Activated T-helper 2 cell treated with anti-CD3 and anti-CD28 coated beads, Interferon-gamma antibody, Interleukin-2, Interleukin-4, amounts not matched to agents 10 μg/mL and 5 μg/mL and 100 μg/mL, durations not matched to agents 14 hours and 24 hours and 36 hours (primary cell): ENCODE measurements at regions not wholly inside any gene's neighbourhood (a gene's known extent, or its start where the extent isn't known, plus 50 kb on each side); places are given as distances from the start of the nearest gene placed in this dataset.

Experiments used
- DNase-seq: peaks from one replicate; pipeline ENCODE4 v3.0.0; 2021; ENCODE audit warnings: low spot score
- H3K27ac Mint-ChIP-seq: one replicate; pipeline ENCODE4 v1.8.0; 2021; ENCODE audit warnings: mixed read lengths
- H3K27me3 Mint-ChIP-seq: one replicate; pipeline ENCODE4 v1.8.0; 2021; ENCODE audit warnings: low read depth, mixed read lengths
- H3K36me3 Mint-ChIP-seq: one replicate; pipeline ENCODE4 v1.8.0; 2021; ENCODE audit warnings: low read depth, mixed read lengths
- H3K4me1 Mint-ChIP-seq: one replicate; pipeline ENCODE4 v1.8.0; 2021; ENCODE audit warnings: low read depth, mixed read lengths
- H3K4me3 Mint-ChIP-seq: one replicate; pipeline ENCODE4 v1.8.0; 2021; ENCODE audit warnings: low read depth, mild to moderate bottlenecking, moderate library complexity, mixed read lengths
- H3K9me3 Mint-ChIP-seq: one replicate; pipeline ENCODE4 v1.8.0; 2021; ENCODE audit warnings: mixed read lengths
- intact Hi-C: fragments of 100-400 bp; cut with micrococcal nuclease; formaldehyde crosslinking; loops from one replicate; pipeline ENCODE4 v1.15.1; 2023

DNA sequence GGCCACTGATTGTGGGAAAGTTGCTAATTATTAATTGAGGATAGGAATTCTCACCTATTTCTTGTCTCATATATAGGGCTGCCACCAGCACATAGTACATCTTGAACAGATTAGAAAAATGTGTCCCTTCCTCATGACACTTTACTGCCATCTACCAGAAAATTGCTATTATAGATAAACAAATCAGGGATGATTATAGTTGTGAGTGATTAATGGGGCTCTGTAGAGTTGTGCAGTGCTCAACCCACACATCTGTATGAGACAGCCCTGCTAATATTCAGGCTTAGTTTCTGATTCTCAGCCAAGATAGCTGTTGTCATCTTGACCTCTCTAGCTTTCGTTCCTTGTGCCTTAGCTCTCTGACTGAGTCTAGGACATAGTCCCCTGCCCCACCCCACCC lies 373.3 kb downstream of the TLE4 start:
- H3K9me3 Mint-ChIP-seq, result no peaks in the 10 kb centered on the region
- no peaks in the 10 kb centered on the region for H3K27me3 Mint-ChIP-seq
- no peaks in the 10 kb centered on the region for H3K4me1 Mint-ChIP-seq
- H3K4me3 Mint-ChIP-seq, result no peak overlapping the region
- no peak overlapping the region for H3K27ac Mint-ChIP-seq
- intact Hi-C loops, result no loop called here
- DNase-seq, result no peak
- no peaks in the 10 kb centered on the region for H3K36me3 Mint-ChIP-seq

DNA sequence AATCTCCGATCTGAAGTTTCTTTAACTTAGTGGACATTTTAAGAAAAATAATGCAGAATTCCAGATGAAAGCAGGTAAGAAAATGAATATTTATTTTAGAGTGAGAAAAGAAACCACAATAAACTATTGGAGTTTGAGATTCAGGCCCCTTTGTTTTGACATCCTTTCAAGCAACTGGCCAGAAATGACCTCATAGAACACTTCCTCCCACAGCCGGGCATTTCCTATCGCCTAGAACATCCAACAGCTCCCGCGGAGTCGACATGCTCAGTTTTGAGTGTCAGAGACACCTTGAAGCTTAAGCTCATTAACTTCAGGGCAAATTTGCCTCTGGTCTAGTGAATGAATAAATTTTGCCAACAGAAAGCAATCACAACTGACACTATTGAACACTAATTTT lies 369.2 kb downstream of the TLE4 start:
- H3K4me1 Mint-ChIP-seq, result no peaks in the 10 kb centered on the region
- no peaks in the 10 kb centered on the region for H3K27me3 Mint-ChIP-seq
- DNase-seq, result no peak
- no peak overlapping the region for H3K4me3 Mint-ChIP-seq
- no peaks in the 10 kb centered on the region for H3K36me3 Mint-ChIP-seq
- no peaks in the 10 kb centered on the region for H3K9me3 Mint-ChIP-seq
- intact Hi-C loops, result no loop called here
- H3K27ac Mint-ChIP-seq, result no peak overlapping the region

DNA sequence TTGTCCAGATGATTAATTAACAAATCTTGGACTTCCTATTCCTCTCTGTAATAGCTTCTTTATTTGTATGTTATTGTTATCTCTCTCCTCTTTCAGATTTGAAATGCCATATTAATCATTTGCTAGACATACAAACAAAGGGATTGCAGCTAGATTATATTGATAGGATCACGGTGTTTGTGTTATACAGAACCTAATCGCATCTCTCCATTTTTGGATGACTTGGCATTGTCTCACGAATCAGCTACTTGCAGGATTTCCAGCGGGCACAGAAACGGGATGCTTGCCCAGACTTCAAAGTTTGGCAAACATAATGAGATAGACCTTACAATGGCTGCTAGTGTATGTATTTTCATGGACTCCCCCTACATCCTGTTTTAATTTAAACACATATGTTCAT lies 368.1 kb downstream of the TLE4 start:
- DNase-seq, result no peak
- intact Hi-C loops, result no loop called here
- no peak overlapping the region for H3K4me3 Mint-ChIP-seq

DNA sequence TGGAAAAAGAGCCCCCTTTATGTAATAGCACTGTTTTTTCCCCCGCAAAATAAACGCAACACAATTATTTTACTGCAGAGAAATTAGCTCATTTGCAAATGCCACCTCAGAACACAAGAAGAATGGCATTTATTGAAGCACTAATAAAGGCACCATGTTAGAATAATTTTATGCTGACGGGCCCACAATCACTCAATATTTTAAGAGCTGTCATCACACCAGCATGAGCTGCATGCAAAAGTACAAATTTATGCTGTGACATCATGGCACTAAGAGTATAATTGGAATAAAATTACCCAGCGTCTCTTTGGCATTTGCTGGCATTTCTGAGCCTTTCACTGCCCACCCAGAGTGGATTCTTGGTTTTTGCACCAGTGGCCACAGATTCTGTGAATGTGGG lies 364.6 kb downstream of the TLE4 start:
- no peaks in the 10 kb centered on the region for H3K4me1 Mint-ChIP-seq
- DNase-seq, result no peak
- no peaks in the 10 kb centered on the region for H3K9me3 Mint-ChIP-seq
- no peaks in the 10 kb centered on the region for H3K27me3 Mint-ChIP-seq
- H3K4me3 Mint-ChIP-seq, result no peak overlapping the region
- H3K27ac Mint-ChIP-seq, result no peak overlapping the region
- intact Hi-C loops, result no loop called here
- no peaks in the 10 kb centered on the region for H3K36me3 Mint-ChIP-seq

More for the DNA sequence above, 368.1 kb downstream of the TLE4 start:
- H3K9me3 Mint-ChIP-seq, result no peaks in the 10 kb centered on the region
- no peaks in the 10 kb centered on the region for H3K36me3 Mint-ChIP-seq
- H3K27me3 Mint-ChIP-seq, result no peaks in the 10 kb centered on the region
- H3K27ac Mint-ChIP-seq, result no peak overlapping the region
- no peaks in the 10 kb centered on the region for H3K4me1 Mint-ChIP-seq

DNA sequence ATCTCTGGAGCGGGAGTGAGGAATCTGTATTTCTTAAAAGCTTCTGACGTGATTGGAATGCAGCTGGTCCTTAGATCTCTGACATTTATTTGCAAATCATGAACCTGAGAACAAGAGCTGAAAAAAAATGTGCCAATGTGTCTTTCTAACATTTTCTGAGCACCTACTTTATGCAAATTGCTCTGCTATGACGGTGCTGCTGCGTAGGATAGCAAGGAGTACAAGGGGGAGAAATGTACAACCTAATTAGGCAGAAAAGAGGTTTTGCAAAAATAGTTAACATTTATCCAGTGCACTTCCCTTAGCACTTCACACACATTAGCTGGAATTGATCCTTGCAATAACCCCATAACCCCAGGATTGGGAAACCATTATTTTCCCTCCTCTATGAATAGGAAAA lies 357.5 kb downstream of the TLE4 start:
- intact Hi-C loops, result no loop called here
- no peak for DNase-seq
- H3K9me3 Mint-ChIP-seq, result no peaks in the 10 kb centered on the region
- H3K36me3 Mint-ChIP-seq, result no peaks in the 10 kb centered on the region
- no peak overlapping the region for H3K4me3 Mint-ChIP-seq
- no peaks in the 10 kb centered on the region for H3K4me1 Mint-ChIP-seq
- H3K27ac Mint-ChIP-seq, result no peak overlapping the region
- H3K27me3 Mint-ChIP-seq, result no peaks in the 10 kb centered on the region

DNA sequence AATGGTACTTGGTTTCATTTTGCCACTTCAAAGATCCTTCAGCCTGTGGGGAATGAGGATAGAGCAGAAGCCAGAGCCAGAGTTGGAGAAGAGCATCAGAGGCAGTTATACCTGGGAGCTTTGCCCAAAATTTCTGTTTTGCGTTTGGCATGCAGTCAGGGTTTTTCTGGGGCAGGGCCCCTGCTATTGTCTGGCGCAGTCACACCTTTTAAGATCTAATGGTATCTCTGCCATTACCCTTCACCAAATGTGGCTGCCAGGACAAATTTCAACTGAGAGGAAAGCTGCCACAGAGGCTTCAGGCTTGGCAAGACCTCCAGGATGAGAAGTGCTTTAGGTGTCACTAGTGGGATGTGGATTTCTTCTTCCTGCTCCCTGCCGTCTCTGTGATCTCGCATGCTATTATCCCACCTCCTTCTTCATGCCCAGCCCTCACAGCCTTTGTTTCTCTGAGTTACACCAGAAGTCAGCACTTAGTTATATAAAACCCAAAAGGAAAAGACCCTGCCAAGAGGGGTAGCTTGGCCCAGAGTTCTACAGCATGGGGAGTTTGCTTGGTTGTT lies 357.0 kb downstream of the TLE4 start:
- Mint-ChIP-seq H3K9me3 (no peaks in the 10 kb centered on the region), H3K27me3 (no peaks in the 10 kb centered on the region), H3K4me3 (no peak overlapping the region), H3K36me3 (no peaks in the 10 kb centered on the region), H3K4me1 (no peaks in the 10 kb centered on the region), H3K27ac (no peak overlapping the region)
- intact Hi-C loops, result no loop called here
- DNase-seq, result no peak

DNA sequence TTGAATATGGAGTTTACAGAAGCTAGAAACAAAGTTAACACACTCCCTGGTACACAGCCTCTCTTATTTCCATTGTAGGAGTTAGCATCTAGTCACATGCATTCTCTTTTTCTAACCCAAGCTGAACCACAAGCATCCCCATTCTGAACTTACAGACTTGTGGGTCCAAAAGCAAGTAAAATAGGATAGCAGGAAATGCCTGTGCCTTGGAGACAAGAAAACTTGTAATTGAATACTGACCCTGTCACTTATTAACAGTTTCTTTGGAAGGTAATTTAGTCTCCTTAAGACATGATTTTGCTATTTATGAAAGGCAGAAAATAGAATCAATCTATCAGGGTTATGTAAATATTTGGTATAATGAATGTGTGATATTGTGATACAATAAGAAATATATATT lies 353.6 kb downstream of the TLE4 start:
- no peaks in the 10 kb centered on the region for H3K27me3 Mint-ChIP-seq
- intact Hi-C loops, result no loop called here
- H3K9me3 Mint-ChIP-seq, result no peaks in the 10 kb centered on the region
- no peak for DNase-seq
- H3K27ac Mint-ChIP-seq, result no peak overlapping the region
- no peaks in the 10 kb centered on the region for H3K36me3 Mint-ChIP-seq
- H3K4me3 Mint-ChIP-seq, result no peak overlapping the region
- no peaks in the 10 kb centered on the region for H3K4me1 Mint-ChIP-seq

DNA sequence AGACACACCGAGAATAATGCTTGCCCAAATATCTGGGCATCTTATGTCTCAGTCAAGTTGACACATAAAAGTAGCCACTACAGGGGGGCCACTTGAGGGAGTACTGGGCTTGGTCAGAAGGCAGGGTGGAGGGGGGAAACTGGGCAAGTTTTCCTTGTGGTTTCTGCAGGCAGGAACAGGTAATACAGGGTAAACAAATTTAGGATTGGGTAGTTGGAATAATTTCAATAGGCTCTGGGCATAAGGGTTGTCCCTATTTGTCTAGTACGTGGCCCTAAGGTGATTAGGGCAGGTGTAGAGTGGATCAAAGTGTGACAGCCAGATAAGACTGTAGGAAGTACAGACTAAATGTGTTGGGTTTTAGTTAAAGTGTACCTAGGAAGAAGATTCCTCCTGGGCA lies 353.1 kb downstream of the TLE4 start:
- intact Hi-C loops, result no loop called here
- no peak for DNase-seq
- no peaks in the 10 kb centered on the region for H3K9me3 Mint-ChIP-seq
- H3K27ac Mint-ChIP-seq, result no peak overlapping the region
- no peaks in the 10 kb centered on the region for H3K27me3 Mint-ChIP-seq
- no peaks in the 10 kb centered on the region for H3K36me3 Mint-ChIP-seq
- H3K4me1 Mint-ChIP-seq, result no peaks in the 10 kb centered on the region
- no peak overlapping the region for H3K4me3 Mint-ChIP-seq

DNA sequence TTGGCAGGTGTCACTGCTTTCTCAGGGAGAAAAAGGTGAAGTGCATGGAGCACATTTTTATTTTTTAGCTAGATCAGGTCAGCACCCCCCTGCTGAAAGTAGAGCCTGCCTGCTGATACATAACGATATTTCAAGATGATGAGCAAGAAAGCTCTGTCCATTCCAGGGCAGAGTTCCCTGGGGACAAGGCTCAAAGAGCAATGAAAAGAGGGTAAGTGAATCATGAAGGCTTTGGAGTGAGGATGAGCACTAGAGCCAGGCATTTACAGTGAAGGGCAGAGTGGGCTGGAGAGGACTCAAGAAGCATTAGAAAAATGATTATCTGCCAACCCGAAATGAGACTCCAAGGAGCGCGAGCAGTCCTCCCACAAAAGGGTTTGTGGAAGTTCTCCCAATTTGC lies 345.7 kb downstream of the TLE4 start:
- intact Hi-C loops, result no loop called here
- Mint-ChIP-seq H3K36me3 (no peaks in the 10 kb centered on the region), H3K27ac (no peak overlapping the region), H3K9me3 (no peaks in the 10 kb centered on the region), H3K4me3 (no peak overlapping the region), H3K27me3 (no peaks in the 10 kb centered on the region), H3K4me1 (no peaks in the 10 kb centered on the region)
- no peak for DNase-seq

DNA sequence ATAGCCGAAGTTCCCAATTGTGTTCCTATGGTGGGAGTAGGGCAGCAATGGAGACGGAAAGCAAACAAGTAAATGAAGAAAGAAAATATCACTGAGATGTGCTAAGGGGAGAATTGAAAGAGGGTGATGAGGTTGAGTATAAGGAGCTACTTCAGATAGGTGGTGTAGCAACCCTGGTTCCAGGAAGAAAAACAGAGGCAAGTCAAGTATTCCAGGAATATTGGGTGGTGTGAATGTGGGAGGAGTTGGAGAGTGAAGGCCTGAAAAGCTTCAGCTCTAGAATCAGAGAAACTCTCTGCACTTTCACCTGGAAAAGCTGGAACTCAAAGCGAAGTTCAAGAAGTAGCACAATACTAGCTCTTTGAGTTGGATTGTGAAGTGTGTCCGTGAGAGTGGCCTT lies 342.1 kb downstream of the TLE4 start:
- no peaks in the 10 kb centered on the region for H3K36me3 Mint-ChIP-seq
- peaks cover 4% of the 10 kb centered on the region for H3K27me3 Mint-ChIP-seq
- intact Hi-C loops, result no loop called here
- H3K9me3 Mint-ChIP-seq, result no peaks in the 10 kb centered on the region
- H3K27ac Mint-ChIP-seq, result no peak overlapping the region
- no peaks in the 10 kb centered on the region for H3K4me1 Mint-ChIP-seq
- no peak for DNase-seq
- H3K4me3 Mint-ChIP-seq, result no peak overlapping the region

DNA sequence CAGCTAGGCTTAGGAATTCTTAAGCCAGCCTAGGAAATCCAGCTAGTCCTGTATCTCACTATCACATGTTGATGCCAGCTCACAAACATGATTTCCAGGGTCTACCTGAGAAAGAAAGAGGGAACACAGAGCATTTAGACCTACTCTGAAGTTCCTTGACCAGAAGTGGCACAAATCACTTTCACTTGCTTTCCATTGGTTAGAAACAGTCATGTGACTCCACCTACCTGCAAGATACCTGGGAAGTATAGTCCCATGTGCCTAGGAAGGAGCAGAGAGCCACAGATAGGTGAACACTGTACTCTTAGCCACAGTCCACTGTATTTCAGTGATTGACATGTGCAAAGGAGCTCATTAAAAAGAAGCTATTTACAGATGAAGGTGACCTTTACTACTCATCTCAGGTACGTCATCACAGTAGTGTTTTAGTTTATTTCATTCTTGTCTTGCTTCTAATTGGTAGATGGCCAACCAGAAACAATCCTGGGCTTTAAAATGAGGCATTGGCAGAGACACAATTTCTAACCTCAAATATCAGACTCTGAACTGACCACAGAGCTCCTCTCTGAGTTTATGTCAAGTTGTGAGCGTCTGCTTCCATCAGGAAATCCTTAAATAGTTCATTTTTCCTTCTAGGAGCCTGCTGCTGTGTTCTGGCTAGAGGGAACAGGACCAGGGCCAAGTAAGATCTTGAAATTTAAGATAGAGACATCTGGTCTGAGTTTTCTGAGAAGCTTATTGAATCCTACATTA lies 340.7 kb downstream of the TLE4 start:
- Mint-ChIP-seq H3K27ac (no peak overlapping the region), H3K4me1 (no peaks in the 10 kb centered on the region), H3K36me3 (no peaks in the 10 kb centered on the region), H3K27me3 (peaks cover 4% of the 10 kb centered on the region), H3K9me3 (no peaks in the 10 kb centered on the region), H3K4me3 (no peak overlapping the region)
- no peak for DNase-seq
- intact Hi-C loops, result no loop called here

DNA sequence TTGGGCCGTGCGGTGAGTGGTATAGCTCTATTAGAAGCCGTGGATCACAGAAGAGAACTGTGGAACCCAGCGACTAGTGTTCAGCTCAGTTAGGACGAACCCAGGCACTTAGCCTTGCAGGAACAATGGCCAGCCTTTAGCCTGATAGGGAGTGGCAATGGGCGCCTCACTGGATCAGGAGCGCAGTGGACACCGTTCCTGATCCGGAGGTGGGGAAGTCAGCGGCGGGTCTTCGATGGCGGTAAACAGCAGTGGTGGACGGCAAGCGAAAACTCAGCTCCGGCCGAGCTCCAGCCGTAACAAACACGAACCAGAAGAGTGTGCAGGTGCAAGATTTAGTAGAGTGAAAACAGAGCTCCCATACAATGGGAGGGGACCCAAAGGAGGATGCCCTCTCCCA lies 340.0 kb downstream of the TLE4 start:
- no peak for DNase-seq
- no peak overlapping the region for H3K4me3 Mint-ChIP-seq
- H3K4me1 Mint-ChIP-seq, result no peaks in the 10 kb centered on the region
- H3K27me3 Mint-ChIP-seq, result peaks cover 4% of the 10 kb centered on the region
- no peaks in the 10 kb centered on the region for H3K9me3 Mint-ChIP-seq
- intact Hi-C loops, result no loop called here
- no peak overlapping the region for H3K27ac Mint-ChIP-seq
- no peaks in the 10 kb centered on the region for H3K36me3 Mint-ChIP-seq

DNA sequence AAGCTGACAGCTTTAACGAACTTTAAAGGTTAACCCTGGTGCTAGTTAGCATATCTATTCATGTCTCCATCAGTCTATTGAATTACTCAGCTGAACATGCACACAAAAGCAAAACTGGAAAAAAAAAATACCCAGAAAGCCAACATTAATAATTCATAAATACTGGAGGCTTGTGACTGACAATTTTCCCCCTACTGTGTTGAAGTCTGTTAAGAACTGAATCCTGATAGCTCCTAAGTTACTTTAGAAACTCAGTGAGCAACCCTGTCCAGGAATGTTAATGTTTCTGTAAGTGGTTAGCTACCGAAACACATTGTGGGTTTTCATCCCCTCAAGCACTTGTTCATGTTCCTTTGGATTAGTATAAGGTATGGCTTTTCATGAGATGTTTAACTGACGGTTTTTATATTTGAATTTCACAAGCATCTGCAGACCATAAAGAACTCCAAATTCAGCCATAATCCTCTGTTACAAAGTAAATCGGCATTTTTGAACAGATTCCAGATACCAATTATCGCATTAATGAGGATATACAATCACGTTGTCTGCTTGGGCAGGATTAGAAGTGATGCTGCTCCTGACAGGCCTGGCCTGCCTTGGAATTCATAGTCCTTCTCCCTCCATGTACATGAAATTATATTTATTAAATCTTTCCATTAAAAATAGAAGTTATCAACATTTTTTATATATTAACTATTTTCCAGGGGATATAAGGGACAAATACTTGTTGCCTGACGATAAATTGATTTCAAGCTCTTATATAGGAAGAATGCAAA lies 331.2 kb downstream of the TLE4 start:
- Mint-ChIP-seq H3K36me3 (no peaks in the 10 kb centered on the region), H3K27me3 (peaks cover 7% of the 10 kb centered on the region), H3K4me1 (no peaks in the 10 kb centered on the region), H3K27ac (no peak overlapping the region), H3K9me3 (no peaks in the 10 kb centered on the region), H3K4me3 (no peak overlapping the region)
- no peak for DNase-seq
- intact Hi-C loops, result no loop called here
